ENCODE measurements at regions not wholly inside any gene's neighbourhood (a gene's known extent, or its start where the extent isn't known, plus 50 kb on each side); places are given as distances from the start of the nearest gene placed in this dataset.

DNA sequence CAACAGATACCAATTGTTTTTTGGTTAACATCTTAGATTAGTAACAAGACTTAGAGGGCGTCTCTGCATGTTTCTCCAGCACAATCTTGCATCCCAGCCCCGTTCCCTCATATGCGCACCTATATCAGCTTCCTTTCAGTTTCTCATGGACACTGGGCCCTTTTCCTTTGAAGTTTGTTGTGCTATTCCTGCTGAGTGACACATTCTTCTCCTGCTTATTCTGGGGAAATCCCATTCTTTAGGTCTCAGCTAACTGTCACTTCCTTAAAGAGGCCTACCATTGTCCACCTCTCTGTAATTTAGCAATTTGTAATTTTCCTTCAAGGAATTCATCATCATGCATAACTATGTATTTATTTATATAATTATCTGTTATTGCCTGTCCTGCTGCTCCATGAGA, 110.3 kb upstream of the STEAP1B start:
- POLR2A ChIA-PET = no interaction called here
- ATAC-seq = no peak
- no peaks in the 10 kb centered on the region for H3K9me3 ChIP-seq (ENCODE audit: control insufficient read depth, insufficient read depth, low read depth, low read length)
- TF ChIP-seq TCF7L2 (IDR thresholded peaks at IDR 0.05; ENCODE audit: low read depth, low read length) = no peak
- TF ChIP-seq, protein P1, sequence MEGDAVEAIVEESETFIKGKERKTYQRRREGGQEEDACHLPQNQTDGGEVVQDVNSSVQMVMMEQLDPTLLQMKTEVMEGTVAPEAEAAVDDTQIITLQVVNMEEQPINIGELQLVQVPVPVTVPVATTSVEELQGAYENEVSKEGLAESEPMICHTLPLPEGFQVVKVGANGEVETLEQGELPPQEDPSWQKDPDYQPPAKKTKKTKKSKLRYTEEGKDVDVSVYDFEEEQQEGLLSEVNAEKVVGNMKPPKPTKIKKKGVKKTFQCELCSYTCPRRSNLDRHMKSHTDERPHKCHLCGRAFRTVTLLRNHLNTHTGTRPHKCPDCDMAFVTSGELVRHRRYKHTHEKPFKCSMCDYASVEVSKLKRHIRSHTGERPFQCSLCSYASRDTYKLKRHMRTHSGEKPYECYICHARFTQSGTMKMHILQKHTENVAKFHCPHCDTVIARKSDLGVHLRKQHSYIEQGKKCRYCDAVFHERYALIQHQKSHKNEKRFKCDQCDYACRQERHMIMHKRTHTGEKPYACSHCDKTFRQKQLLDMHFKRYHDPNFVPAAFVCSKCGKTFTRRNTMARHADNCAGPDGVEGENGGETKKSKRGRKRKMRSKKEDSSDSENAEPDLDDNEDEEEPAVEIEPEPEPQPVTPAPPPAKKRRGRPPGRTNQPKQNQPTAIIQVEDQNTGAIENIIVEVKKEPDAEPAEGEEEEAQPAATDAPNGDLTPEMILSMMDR (IDR thresholded peaks at IDR 0.05) = no peak
- TF ChIP-seq, protein P2, sequence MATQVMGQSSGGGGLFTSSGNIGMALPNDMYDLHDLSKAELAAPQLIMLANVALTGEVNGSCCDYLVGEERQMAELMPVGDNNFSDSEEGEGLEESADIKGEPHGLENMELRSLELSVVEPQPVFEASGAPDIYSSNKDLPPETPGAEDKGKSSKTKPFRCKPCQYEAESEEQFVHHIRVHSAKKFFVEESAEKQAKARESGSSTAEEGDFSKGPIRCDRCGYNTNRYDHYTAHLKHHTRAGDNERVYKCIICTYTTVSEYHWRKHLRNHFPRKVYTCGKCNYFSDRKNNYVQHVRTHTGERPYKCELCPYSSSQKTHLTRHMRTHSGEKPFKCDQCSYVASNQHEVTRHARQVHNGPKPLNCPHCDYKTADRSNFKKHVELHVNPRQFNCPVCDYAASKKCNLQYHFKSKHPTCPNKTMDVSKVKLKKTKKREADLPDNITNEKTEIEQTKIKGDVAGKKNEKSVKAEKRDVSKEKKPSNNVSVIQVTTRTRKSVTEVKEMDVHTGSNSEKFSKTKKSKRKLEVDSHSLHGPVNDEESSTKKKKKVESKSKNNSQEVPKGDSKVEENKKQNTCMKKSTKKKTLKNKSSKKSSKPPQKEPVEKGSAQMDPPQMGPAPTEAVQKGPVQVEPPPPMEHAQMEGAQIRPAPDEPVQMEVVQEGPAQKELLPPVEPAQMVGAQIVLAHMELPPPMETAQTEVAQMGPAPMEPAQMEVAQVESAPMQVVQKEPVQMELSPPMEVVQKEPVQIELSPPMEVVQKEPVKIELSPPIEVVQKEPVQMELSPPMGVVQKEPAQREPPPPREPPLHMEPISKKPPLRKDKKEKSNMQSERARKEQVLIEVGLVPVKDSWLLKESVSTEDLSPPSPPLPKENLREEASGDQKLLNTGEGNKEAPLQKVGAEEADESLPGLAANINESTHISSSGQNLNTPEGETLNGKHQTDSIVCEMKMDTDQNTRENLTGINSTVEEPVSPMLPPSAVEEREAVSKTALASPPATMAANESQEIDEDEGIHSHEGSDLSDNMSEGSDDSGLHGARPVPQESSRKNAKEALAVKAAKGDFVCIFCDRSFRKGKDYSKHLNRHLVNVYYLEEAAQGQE (IDR thresholded peaks at IDR 0.05; ENCODE audit: insufficient read depth in 1 of 2, low read depth in 2 of 2, low read length in 1 of 2) = no peak
- TF ChIP-seq SIN3A (IDR thresholded peaks at IDR 0.05; ENCODE audit: borderline replicate concordance, insufficient read depth, low read depth, low read length) = no peak
- no peak for TF ChIP-seq POLR2AphosphoS5 (IDR thresholded peaks at IDR 0.05; ENCODE audit: low read depth, low read length)
- intact Hi-C loops (cut with micrococcal nuclease; ENCODE audit: unreplicated experiment) = no loop called here
- no TSS peak for BruUV-seq (replicated peaks)
- CTCF ChIA-PET = no interaction called here
- no peak for DNase-seq (ENCODE audit: low read depth, low spot score)
- H3K4me1 ChIP-seq (ENCODE audit: control insufficient read depth, insufficient read depth, low read length) = no peaks in the 10 kb centered on the region
- no peak overlapping the region for H3K4me3 ChIP-seq (ENCODE audit: low read depth in 2 of 2, low read length in 2 of 2)
- H3K27me3 ChIP-seq (ENCODE audit: control insufficient read depth, insufficient read depth, low read length) = no peaks in the 10 kb centered on the region
- no peaks in the 10 kb centered on the region for H3K36me3 ChIP-seq (ENCODE audit: control insufficient read depth, insufficient read depth, low read length)
- H3K27ac ChIP-seq (ENCODE audit: low read length) = no peak overlapping the region
- in situ Hi-C loops (cut with HindIII; ENCODE audit: low pct_unique_long_range_greater_than_20kb, low sequenced_read_pairs) = no loop called here

DNA sequence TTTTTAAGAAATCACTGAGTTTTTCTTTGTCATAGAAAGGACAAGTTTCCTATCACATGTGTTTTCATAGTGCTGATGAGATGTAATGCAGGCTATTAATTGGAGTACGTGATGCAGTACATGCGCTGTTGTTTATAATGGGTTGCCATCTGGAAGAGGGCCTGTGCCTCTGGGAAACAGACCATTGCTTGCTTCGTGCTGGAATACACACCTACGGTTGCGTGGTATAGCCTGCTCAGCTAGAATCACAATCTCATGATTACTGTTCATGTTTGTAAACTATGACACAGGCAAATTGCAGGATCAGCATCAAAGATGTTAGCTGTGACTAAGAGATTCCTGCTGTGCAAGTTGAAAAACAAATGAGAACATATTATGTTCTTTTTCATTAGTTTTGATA, 107.2 kb upstream of the STEAP1B start:
- POLR2A ChIA-PET = no interaction called here
- BruUV-seq (replicated peaks) = no TSS peak
- TF ChIP-seq POLR2AphosphoS5 (IDR thresholded peaks at IDR 0.05; ENCODE audit: low read depth, low read length) (no peak), SIN3A (IDR thresholded peaks at IDR 0.05; ENCODE audit: borderline replicate concordance, insufficient read depth, low read depth, low read length) (no peak)
- TF ChIP-seq, protein P1 (IDR thresholded peaks at IDR 0.05) = no peak
- TF ChIP-seq, protein P2 (IDR thresholded peaks at IDR 0.05; ENCODE audit: insufficient read depth in 1 of 2, low read depth in 2 of 2, low read length in 1 of 2) = no peak

More for the DNA sequence above, 107.2 kb upstream of the STEAP1B start:
- ATAC-seq (no peak), DNase-seq (ENCODE audit: low read depth, low spot score) (no peak)
- Histone ChIP-seq H3K27me3 (ENCODE audit: control insufficient read depth, insufficient read depth, low read length) (no peaks in the 10 kb centered on the region), H3K4me1 (ENCODE audit: control insufficient read depth, insufficient read depth, low read length) (no peaks in the 10 kb centered on the region), H3K36me3 (ENCODE audit: control insufficient read depth, insufficient read depth, low read length) (no peaks in the 10 kb centered on the region), H3K27ac (ENCODE audit: low read length) (no peak overlapping the region), H3K4me3 (ENCODE audit: low read depth in 2 of 2, low read length in 2 of 2) (no peak overlapping the region), H3K9me3 (ENCODE audit: control insufficient read depth, insufficient read depth, low read depth, low read length) (no peaks in the 10 kb centered on the region)
- CTCF ChIA-PET = no interaction called here
- intact Hi-C loops (cut with micrococcal nuclease; ENCODE audit: unreplicated experiment) (no loop called here), in situ Hi-C loops (cut with HindIII; ENCODE audit: low pct_unique_long_range_greater_than_20kb, low sequenced_read_pairs) (no loop called here)
